AG09309 (cell line): ENCODE measurements at regions not wholly inside any gene's neighbourhood (a gene's known extent, or its start where the extent isn't known, plus 50 kb on each side); places are given as distances from the start of the nearest gene placed in this dataset.

Source experiments
- DNase-seq: peaks from one replicate; pipeline ENCODE4 v3.0.0-alpha.2; 2010; ENCODE audit warnings: low read depth
- H3K4me3 ChIP-seq: 2 replicates; pipeline ENCODE4 v1.5.1; 2011; ENCODE audit warnings: mild to moderate bottlenecking, low read depth, low read length, moderate library complexity; ENCODE audit not compliant: control insufficient read depth
- TF ChIP-seq, protein P1 (sequence below): IDR thresholded peaks from 2 replicates; pipeline ENCODE4 v1.5.1; 2011; ENCODE audit warnings: mild to moderate bottlenecking, low read depth, low read length, inconsistent platforms; ENCODE audit not compliant: insufficient read depth, control insufficient read depth; ENCODE audit errors: missing control alignments

- H3K4me3 ChIP-seq: no peak overlapping the region
- no peak for DNase-seq
- TF ChIP-seq, protein P1, sequence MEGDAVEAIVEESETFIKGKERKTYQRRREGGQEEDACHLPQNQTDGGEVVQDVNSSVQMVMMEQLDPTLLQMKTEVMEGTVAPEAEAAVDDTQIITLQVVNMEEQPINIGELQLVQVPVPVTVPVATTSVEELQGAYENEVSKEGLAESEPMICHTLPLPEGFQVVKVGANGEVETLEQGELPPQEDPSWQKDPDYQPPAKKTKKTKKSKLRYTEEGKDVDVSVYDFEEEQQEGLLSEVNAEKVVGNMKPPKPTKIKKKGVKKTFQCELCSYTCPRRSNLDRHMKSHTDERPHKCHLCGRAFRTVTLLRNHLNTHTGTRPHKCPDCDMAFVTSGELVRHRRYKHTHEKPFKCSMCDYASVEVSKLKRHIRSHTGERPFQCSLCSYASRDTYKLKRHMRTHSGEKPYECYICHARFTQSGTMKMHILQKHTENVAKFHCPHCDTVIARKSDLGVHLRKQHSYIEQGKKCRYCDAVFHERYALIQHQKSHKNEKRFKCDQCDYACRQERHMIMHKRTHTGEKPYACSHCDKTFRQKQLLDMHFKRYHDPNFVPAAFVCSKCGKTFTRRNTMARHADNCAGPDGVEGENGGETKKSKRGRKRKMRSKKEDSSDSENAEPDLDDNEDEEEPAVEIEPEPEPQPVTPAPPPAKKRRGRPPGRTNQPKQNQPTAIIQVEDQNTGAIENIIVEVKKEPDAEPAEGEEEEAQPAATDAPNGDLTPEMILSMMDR: no peak
Measured at GRCh38 chr9:80375477-80375876, 803.7 kb downstream of the TLE4 start.

GRCh38 chr9:80369641-80370040, 797.9 kb downstream of the TLE4 start:
- TF ChIP-seq, protein P1: no peak
- no peak overlapping the region for H3K4me3 ChIP-seq
- DNase-seq: no peak

DNA sequence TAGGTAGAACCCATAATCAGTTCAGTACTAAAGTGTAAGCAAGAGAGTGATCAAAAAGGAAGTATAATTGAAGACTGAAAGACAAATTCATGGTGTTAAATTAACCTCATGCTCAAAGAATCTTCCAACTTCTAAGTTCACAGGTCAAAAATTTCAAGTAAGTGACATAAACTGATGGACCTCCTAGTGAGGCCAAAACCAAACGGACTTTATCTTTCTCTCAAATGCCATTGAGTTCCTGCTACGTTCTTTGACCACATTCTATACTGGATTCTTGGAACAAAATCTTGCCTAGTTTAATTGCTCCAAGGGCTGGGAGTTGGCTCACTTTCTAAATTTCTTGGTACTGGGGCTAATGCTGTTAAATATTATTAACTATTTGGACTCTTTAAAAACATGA, 794.9 kb downstream of the TLE4 start:
- H3K4me3 ChIP-seq: no peak overlapping the region
- TF ChIP-seq, protein P1: no peak
- no peak for DNase-seq

DNA sequence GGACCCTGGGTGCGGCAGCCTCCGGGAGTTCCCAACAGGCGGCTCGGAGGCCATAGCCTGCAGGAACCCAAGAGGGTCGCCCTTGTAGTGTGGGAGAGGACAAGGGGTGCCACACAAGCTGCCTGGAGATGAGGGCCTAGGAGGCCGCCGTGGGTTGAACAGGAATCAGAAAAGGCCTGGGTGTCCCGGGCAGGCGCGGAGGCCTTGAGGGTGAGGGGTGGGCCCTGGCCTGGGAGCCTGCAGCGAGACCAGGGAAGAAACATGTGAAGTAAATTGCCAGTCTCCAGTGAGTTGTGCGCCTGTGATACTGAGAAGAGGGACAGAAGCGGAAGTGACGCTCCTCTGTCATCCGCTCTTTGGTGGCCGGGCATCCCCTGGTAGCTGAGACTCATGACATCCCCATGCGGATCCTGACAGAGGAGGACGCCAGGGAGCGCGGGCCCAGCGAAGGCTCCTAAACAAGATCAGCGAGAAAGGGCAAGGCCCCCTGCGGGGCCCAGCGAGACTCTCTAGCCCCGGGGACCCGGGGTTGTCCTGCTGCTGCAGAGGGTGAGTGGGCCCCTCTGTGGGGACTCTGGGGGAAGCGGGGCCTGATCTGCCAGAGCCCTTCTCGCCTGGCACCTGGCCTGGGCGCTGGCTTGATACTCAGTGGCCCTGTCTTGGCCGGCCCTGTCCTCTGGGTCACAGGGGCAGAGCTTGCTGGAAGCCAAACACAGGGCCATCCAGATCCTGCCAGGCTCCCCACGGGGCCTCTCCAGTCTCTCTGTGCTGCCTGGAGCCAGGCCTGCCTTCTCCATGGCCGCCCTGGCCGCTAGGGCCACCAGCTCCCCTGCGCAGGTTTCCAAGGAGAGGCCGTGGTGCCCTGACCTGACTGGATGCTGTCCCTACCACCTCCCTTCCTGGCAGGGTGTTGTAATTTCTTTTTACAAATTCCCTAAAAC, 788.4 kb downstream of the TLE4 start:
- H3K4me3 ChIP-seq: no peak overlapping the region
- no peak for DNase-seq
- TF ChIP-seq, protein P1: no peak

- TF ChIP-seq, protein P1: no peak
- DNase-seq: no peak
- H3K4me3 ChIP-seq: no peak overlapping the region
Measured at GRCh38 chr9:80359291-80359690, 787.5 kb downstream of the TLE4 start.

GRCh38 chr9:80352967-80353366, 781.2 kb downstream of the TLE4 start:
- TF ChIP-seq, protein P1: no peak
- no peak for DNase-seq
- no peak overlapping the region for H3K4me3 ChIP-seq

DNA sequence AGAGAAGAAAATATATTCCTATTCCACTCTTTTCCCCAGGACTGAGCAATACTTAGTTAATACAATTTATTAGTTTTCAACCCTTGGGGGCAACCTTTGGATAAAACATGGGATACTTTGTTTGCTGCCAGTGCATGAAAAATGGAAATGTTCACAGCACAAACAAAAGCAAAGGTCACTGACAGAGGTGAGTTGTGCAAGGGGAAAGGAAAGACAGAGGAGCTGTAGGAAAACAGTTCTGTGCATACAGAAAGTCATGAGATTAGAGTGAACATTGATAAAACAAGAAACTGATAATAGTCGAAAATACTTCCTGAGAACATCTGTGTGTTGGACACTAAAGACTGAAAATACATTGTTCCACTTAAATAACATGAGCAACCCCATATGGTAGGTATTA, 779.8 kb downstream of the TLE4 start:
- TF ChIP-seq, protein P1: no peak

More for the DNA sequence above, 779.8 kb downstream of the TLE4 start:
- DNase-seq: no peak
- H3K4me3 ChIP-seq: no peak overlapping the region
